ENCODE measurements at regions not wholly inside any gene's neighbourhood (a gene's known extent, or its start where the extent isn't known, plus 50 kb on each side); places are given as distances from the start of the nearest gene placed in this dataset.

DNA sequence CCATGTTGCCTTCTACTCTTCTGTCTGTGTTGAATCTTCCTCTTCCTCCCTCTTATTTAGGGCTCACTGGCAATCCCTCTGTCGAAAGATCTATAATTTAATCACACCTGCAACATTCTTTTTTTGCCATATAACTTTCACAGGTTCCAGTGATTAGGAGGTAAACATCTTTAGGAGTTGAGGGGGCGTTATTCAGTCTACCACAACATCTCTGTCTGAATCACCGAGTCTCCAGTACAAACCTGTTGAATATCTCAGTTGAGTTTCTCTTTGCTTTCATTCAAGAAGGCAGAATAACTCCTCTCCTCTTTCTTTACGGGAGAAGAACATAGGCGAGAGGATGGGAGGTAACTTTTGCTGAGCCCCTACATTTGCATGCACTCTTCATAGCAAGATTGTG, 101.9 kb upstream of the CDC42BPA start:
- no peaks in the 10 kb centered on the region for H3K36me3 ChIP-seq (ENCODE audit: low read depth, low read length)
- POLR2A ChIA-PET (ENCODE audit: unreplicated experiment), result interaction anchor here (0.5 kb wide), 1 partner anchor 1543 kb away, joined by 3 read pairs; no protein-coding TSS in a partner anchor
- intact Hi-C loops (cut with micrococcal nuclease), result no loop called here

DNA sequence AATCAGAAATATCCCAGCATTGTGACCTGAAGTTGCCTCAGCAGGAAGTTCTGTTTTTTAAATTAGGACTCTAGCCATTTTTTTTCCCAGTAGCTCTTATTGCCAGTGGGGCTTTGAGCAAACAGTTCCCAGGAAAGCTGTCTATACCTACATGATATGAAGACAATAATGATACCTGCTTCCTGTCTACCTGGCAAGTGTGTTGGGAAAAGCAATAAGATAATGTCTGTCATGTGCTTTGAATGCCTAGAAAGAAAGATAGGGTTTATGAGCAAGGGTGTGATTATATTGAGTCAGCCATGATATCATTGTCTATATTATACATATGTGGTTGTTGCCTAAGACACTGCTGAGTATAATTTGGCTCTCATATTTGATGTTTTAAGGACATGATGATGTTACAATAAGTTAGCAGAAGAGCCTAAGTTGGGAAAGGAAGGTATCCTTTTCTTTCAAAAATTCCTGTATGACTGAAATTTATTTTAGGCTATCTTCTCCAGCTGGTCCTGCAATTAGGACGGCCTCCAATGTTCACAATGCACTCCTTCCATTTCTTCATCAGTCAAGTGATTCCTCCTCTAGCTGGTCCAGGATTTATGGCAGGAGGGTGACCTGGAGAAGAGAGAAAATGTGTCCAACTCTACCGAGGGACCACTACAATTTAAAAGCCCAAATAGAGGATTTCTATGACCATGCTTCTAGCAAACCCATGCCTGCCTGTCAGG, 99.6 kb upstream of the CDC42BPA start:
- H2AFZ ChIP-seq (ENCODE audit: low read length), result no peak overlapping the region
- H4K20me1 ChIP-seq (ENCODE audit: low read length), result no peaks in the 10 kb centered on the region
- TF ChIP-seq, protein P1, sequence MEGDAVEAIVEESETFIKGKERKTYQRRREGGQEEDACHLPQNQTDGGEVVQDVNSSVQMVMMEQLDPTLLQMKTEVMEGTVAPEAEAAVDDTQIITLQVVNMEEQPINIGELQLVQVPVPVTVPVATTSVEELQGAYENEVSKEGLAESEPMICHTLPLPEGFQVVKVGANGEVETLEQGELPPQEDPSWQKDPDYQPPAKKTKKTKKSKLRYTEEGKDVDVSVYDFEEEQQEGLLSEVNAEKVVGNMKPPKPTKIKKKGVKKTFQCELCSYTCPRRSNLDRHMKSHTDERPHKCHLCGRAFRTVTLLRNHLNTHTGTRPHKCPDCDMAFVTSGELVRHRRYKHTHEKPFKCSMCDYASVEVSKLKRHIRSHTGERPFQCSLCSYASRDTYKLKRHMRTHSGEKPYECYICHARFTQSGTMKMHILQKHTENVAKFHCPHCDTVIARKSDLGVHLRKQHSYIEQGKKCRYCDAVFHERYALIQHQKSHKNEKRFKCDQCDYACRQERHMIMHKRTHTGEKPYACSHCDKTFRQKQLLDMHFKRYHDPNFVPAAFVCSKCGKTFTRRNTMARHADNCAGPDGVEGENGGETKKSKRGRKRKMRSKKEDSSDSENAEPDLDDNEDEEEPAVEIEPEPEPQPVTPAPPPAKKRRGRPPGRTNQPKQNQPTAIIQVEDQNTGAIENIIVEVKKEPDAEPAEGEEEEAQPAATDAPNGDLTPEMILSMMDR (conservative IDR thresholded peaks at IDR 0.05; ENCODE audit: low read depth, low read length), result no peak
- TF ChIP-seq EZH2phosphoT487 (IDR thresholded peaks at IDR 0.05; ENCODE audit: borderline replicate concordance, low read length) (no peak), EZH2 (IDR thresholded peaks at IDR 0.05; ENCODE audit: low read length, unreplicated experiment) (no peak)
- intact Hi-C loops (cut with micrococcal nuclease), result no loop called here
- no peaks in the 10 kb centered on the region for H3K79me2 ChIP-seq (ENCODE audit: low read length)
- CTCF ChIA-PET, result no interaction called here
- DNase-seq (no peak), ATAC-seq (no peak)
- H3K36me3 ChIP-seq (ENCODE audit: low read depth, low read length), result no peaks in the 10 kb centered on the region
- no TSS peak for BruUV-seq (replicated peaks)
- no peak overlapping the region for H3K27ac ChIP-seq (ENCODE audit: low read length)
- no peak overlapping the region for H3K4me3 ChIP-seq (ENCODE audit: low read length)
- POLR2A ChIA-PET (ENCODE audit: unreplicated experiment), result no interaction called here
- no peaks in the 10 kb centered on the region for H3K9me2 ChIP-seq (replicated peaks; ENCODE audit: low read length)
- H3F3A ChIP-seq (ENCODE audit: low read length, unreplicated experiment), result no peaks in the 10 kb centered on the region
- no peaks in the 10 kb centered on the region for H3K9me3 ChIP-seq (ENCODE audit: low read length)
- H3K4me2 ChIP-seq (ENCODE audit: low read length), result no peak overlapping the region
- H3K4me1 ChIP-seq (ENCODE audit: insufficient read depth, low read length), result no peaks in the 10 kb centered on the region
- H3K9ac ChIP-seq (ENCODE audit: low read length), result no peak overlapping the region
- H3K27me3 ChIP-seq (ENCODE audit: low read length), result no peaks in the 10 kb centered on the region

More for the DNA sequence above, 101.9 kb upstream of the CDC42BPA start:
- Histone ChIP-seq H3K4me2 (ENCODE audit: low read length) (no peak overlapping the region), H4K20me1 (ENCODE audit: low read length) (no peaks in the 10 kb centered on the region), H3K9ac (ENCODE audit: low read length) (no peak overlapping the region), H2AFZ (ENCODE audit: low read length) (no peak overlapping the region), H3K9me3 (ENCODE audit: low read length) (no peaks in the 10 kb centered on the region), H3K27me3 (ENCODE audit: low read length) (no peaks in the 10 kb centered on the region), H3K9me2 (replicated peaks; ENCODE audit: low read length) (no peaks in the 10 kb centered on the region), H3K4me3 (ENCODE audit: low read length) (no peak overlapping the region), H3K79me2 (ENCODE audit: low read length) (no peaks in the 10 kb centered on the region), H3K4me1 (ENCODE audit: insufficient read depth, low read length) (no peaks in the 10 kb centered on the region), H3K27ac (ENCODE audit: low read length) (no peak overlapping the region), H3F3A (ENCODE audit: low read length, unreplicated experiment) (no peaks in the 10 kb centered on the region)
- no TSS peak for BruUV-seq (replicated peaks)
- no peak for TF ChIP-seq EZH2 (IDR thresholded peaks at IDR 0.05; ENCODE audit: low read length, unreplicated experiment)
- CTCF ChIA-PET, result no interaction called here
- no peak for DNase-seq
- no peak for ATAC-seq

DNA sequence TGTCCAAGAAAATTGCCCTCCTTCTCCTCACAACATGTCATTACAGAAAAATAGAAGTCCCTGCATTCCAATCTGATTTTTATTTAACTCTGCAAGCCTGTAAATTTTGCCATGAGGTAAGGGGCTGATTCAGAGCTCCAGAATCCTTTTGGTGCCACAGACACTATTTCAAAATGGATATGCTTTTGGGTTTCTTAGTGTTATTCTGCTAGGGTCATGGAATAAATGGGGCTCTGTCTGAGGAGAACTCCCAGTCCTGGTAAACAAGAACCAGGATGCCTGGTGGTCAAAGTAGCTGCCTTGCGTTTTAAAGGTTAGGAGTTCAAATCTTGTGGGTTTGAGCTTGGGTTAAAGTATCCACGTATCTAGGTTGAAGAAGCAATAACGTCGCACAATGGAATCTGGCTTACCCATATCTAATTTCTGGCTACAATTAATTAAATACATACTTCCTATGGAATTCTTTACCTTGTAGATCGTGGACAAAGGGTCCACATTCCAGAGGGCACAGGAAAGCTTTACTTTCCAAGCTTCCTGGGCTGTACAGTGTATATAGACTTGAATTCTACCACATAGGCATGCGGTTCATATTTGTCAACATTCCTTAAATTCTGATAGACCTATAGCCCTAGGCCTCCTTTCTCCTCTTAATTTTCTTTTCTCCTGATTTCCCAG, 98.0 kb upstream of the CDC42BPA start:
- no TSS peak for BruUV-seq (replicated peaks)
- CTCF ChIA-PET, result no interaction called here
- Histone ChIP-seq H3K27me3 (ENCODE audit: low read length) (peaks cover 3% of the 10 kb centered on the region; the same call in 1 of the 2 replicates), H2AFZ (ENCODE audit: low read length) (no peak overlapping the region; the same call in 1 of the 2 replicates), H3K27ac (ENCODE audit: low read length) (no peak overlapping the region), H3K79me2 (ENCODE audit: low read length) (no peaks in the 10 kb centered on the region), H3K9ac (ENCODE audit: low read length) (no peak overlapping the region), H3K4me1 (ENCODE audit: insufficient read depth, low read length) (no peaks in the 10 kb centered on the region), H4K20me1 (ENCODE audit: low read length) (no peaks in the 10 kb centered on the region), H3K36me3 (ENCODE audit: low read depth, low read length) (no peaks in the 10 kb centered on the region), H3K4me2 (ENCODE audit: low read length) (no peak overlapping the region), H3K9me3 (ENCODE audit: low read length) (no peaks in the 10 kb centered on the region), H3K4me3 (ENCODE audit: low read length) (no peak overlapping the region), H3F3A (ENCODE audit: low read length, unreplicated experiment) (no peaks in the 10 kb centered on the region), H3K9me2 (replicated peaks; ENCODE audit: low read length) (no peaks in the 10 kb centered on the region)
- ATAC-seq (no peak), DNase-seq (no peak)
- TF ChIP-seq EZH2phosphoT487 (IDR thresholded peaks at IDR 0.05; ENCODE audit: borderline replicate concordance, low read length), result no peak
- TF ChIP-seq EZH2 (IDR thresholded peaks at IDR 0.05; ENCODE audit: low read length, unreplicated experiment), result no peak
- TF ChIP-seq, protein P1 (conservative IDR thresholded peaks at IDR 0.05; ENCODE audit: low read depth, low read length), result no peak
- intact Hi-C loops (cut with micrococcal nuclease), result no loop called here
- POLR2A ChIA-PET (ENCODE audit: unreplicated experiment), result no interaction called here

Measured in PC-3 (cell line).